ENCODE measurements at regions not wholly inside any gene's neighbourhood (a gene's known extent, or its start where the extent isn't known, plus 50 kb on each side); places are given as distances from the start of the nearest gene placed in this dataset.
"Not testable (repeated sequence)": the region's sequence is repeated elsewhere in the genome, so short reads cannot be mapped to it uniquely, and the experiment has no call there.

- Histone ChIP-seq H3F3A (replicated peaks; ENCODE audit: insufficient read depth) (no peaks in the 10 kb centered on the region), H3K4me1 (ENCODE audit: control insufficient read depth in 1 of 2, insufficient read depth in 2 of 2, low read depth in 1 of 2, low read length in 1 of 2) (no peaks in the 10 kb centered on the region), H3K4me3 (ENCODE audit: low read depth in 2 of 2, low read length in 1 of 2) (no peak overlapping the region), H3K27me3 (ENCODE audit: insufficient read depth) (peaks cover 9% of the 10 kb centered on the region; the same call in 1 of the 2 replicates), H3K9me3 (no peaks in the 10 kb centered on the region), H3K4me2 (no peak overlapping the region), H3K79me2 (ENCODE audit: insufficient read depth) (no peaks in the 10 kb centered on the region), H3K9me2 (no peaks in the 10 kb centered on the region), H4K20me1 (ENCODE audit: insufficient read depth) (no peaks in the 10 kb centered on the region), H2AFZ (ENCODE audit: low read depth) (no peak overlapping the region), H3K27ac (ENCODE audit: low read depth in 2 of 2, low read length in 1 of 2) (no peak overlapping the region), H3K36me3 (replicated peaks in 1 of 2; ENCODE audit: control insufficient read depth in 1 of 2, insufficient read depth in 2 of 2, low read length in 1 of 2) (no peaks in the 10 kb centered on the region), H3K9ac (no peak overlapping the region)
- TF ChIP-seq YY1 (IDR thresholded peaks at IDR 0.05; ENCODE audit: low read depth): no peak
- no peak for TF ChIP-seq RFX5 (IDR thresholded peaks at IDR 0.05; ENCODE audit: low read length)
- TF ChIP-seq SMC3 (IDR thresholded peaks at IDR 0.05; ENCODE audit: low read depth, low read length): peak; percentile 54
- TF ChIP-seq IRF3 (IDR thresholded peaks at IDR 0.05; ENCODE audit: low read depth, low read length): no peak
- TF ChIP-seq RCOR1 (IDR thresholded peaks at IDR 0.05; ENCODE audit: low read length): no peak
- TF ChIP-seq RAD21 (IDR thresholded peaks at IDR 0.05; ENCODE audit: low read length): peak; percentile 61
- no peak for TF ChIP-seq GATA2 (CRISPR knock-in tag; IDR thresholded peaks at IDR 0.05)
- no peak for TF ChIP-seq ELF1 (IDR thresholded peaks at IDR 0.05)
- TF ChIP-seq PBX3 (IDR thresholded peaks at IDR 0.05): no peak
- TF ChIP-seq CHD2 (IDR thresholded peaks at IDR 0.05; ENCODE audit: low read length, partially characterized antibody): no peak
- TF ChIP-seq, protein P1, sequence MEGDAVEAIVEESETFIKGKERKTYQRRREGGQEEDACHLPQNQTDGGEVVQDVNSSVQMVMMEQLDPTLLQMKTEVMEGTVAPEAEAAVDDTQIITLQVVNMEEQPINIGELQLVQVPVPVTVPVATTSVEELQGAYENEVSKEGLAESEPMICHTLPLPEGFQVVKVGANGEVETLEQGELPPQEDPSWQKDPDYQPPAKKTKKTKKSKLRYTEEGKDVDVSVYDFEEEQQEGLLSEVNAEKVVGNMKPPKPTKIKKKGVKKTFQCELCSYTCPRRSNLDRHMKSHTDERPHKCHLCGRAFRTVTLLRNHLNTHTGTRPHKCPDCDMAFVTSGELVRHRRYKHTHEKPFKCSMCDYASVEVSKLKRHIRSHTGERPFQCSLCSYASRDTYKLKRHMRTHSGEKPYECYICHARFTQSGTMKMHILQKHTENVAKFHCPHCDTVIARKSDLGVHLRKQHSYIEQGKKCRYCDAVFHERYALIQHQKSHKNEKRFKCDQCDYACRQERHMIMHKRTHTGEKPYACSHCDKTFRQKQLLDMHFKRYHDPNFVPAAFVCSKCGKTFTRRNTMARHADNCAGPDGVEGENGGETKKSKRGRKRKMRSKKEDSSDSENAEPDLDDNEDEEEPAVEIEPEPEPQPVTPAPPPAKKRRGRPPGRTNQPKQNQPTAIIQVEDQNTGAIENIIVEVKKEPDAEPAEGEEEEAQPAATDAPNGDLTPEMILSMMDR (IDR thresholded peaks at IDR 0.05): peak; percentile 67
- TF ChIP-seq NRF1 (IDR thresholded peaks at IDR 0.05; ENCODE audit: low read depth, low read length): no peak
- ChIA-PET POLR2A (no interaction called here), CTCF (interaction anchor here (1.0 to 1.9 kb wide), 5 partner anchors 12 to 690 kb away, joined by 3 to 6 read pairs (median 3); no protein-coding TSS in a partner anchor)
- peak; percentile 18 for DNase-seq
- 0% methylated on average over 1 of the region's 1 CpG for WGBS (ENCODE audit: low lambda C conversion rate)
Measured at GRCh38 chrX:12080265-12080664, 58.0 kb upstream of the FRMPD4 start.

DNA sequence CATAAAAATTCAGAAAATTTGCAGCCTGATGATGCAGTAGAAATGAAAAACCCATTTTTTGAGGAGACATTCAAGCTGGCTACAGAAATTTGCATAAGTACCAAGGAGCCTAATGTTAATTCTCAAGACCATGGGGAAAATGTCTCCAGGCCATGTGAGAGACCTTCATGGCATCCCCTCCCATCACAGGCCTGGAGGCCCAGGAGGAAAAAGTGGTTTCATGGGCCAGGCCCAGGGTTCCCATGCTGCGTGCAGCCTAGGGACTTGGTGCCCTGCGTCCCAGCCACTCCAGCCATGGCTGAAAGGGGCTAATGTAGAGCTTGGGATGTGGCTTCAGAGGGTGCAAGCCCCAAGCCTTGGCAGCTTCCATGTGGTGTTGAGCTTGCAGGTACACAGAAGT, 55.3 kb upstream of the FRMPD4 start:
- H3K4me3 ChIP-seq (ENCODE audit: low read depth in 2 of 2, low read length in 1 of 2); H3F3A ChIP-seq (replicated peaks; ENCODE audit: insufficient read depth); DNase-seq; H3K79me2 ChIP-seq (ENCODE audit: insufficient read depth); H2AFZ ChIP-seq (ENCODE audit: low read depth); H3K9me3 ChIP-seq; H3K9me2 ChIP-seq; H3K36me3 ChIP-seq (replicated peaks in 1 of 2; ENCODE audit: control insufficient read depth in 1 of 2, insufficient read depth in 2 of 2, low read length in 1 of 2); H3K4me1 ChIP-seq (ENCODE audit: control insufficient read depth in 1 of 2, insufficient read depth in 2 of 2, low read depth in 1 of 2, low read length in 1 of 2); H3K27me3 ChIP-seq (ENCODE audit: insufficient read depth); H3K27ac ChIP-seq (ENCODE audit: low read depth in 2 of 2, low read length in 1 of 2); H3K4me2 ChIP-seq; H4K20me1 ChIP-seq (ENCODE audit: insufficient read depth); POLR2A ChIA-PET; CTCF ChIA-PET; H3K9ac ChIP-seq: not testable (repeated sequence)
- 17% methylated on average over 1 of the region's 2 CpGs for WGBS (ENCODE audit: low lambda C conversion rate)

Small RNAs in the stretch of these regions (small RNA-seq; reads per million reads assigned to genes)
- gene RF00019: 0 reads per million in 7 experiments
